CD4-positive, alpha-beta T cell treated with Interferon alpha-2 for 1 hour (primary cell): ENCODE measurements at regions not wholly inside any gene's neighbourhood (a gene's known extent, or its start where the extent isn't known, plus 50 kb on each side); places are given as distances from the start of the nearest gene placed in this dataset.
"Not testable (repeated sequence)": the region's sequence is repeated elsewhere in the genome, so short reads cannot be mapped to it uniquely, and the experiment has no call there.

Experiments used
- DNase-seq, 2 donors: peaks; one replicate each; pipeline ENCODE4 v3.0.0-alpha.2; 2020 to 2022

DNA sequence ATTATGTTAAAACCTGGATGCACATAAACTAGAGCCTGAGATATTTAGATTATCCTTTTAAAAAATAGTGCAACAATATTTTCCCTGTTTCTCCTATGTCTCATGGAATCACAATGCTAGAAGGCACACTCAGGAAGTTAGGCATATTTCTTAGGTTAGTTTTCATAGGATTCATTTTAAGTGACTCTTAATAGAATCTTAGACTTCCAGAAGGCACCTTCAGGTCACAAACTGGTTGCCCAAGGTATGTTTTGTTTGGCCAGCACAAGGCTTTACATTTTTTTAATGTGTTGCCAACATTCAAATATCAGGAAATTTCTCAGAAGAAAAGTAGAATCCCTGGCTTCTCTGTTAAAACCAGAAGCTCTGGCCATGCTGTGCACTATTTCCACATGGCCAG, 129.3 kb downstream of the LNPK start:
- DNase-seq, result no peak

DNA sequence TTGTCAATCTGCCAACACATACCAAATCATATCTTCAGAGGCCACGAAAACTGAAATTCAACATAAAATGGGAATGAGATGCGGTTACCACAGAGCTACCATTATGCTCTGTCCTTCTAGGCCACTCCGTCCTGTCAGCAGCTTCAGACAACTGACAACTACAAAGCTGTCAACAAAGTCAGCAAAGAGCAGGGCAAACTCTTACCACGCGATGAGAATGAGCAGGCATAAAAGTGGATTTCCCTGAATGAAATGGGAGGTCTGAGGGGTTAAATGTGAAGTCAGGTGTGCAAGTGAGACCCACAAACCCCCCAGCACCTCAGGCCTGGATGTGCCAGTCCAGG, 130.1 kb downstream of the LNPK start:
- DNase-seq, result no peak

DNA sequence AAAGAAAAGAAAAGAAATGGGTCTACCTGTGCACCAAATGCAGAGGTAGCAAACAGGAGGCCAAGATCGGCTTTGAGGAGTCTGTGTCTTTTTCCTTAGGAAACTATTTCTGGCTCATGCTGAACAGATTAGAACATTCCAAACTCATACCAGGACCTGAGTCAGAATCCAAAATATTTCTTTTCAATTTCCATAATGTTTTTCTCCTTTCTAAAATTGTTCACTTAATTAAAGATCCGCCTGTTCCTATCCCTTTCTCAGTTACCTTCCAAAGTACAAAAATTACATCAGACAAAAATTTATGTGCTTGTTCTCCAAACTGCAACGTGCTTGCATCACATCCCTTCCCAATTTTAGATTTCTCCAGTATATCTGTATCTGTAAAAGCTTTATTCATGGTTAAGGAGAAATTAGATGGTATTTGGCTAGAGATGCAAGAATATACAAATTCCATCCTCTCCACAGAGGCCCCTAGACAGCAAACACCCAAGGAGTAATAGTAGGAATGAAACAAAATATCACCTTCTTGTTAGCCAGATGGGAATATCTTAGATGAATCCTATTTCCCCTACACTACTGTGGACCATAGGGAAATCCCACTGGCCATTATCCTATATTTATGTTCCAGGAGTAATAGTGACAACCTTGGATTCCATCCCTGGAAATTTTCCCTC, 130.6 kb downstream of the LNPK start:
- DNase-seq, result no peak

DNA sequence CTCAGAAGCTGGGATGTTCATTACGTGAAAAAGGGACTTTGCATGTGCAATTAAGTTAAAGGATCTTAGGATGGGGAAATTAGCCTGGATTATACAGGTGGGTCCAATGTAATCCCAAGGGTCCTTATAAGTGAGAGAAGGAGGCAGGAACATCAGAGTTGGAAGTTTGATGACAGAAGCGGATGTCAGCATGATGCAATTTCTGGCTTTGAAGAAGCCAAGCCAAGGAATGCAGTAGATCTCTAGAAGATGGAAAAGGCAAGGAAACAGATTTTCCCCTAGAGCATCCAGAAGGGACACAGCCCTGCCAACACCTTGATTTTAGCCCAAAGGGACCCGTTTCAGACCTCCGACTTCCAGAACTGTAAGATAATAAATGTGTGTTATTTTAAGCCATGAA, 136.4 kb downstream of the LNPK start:
- DNase-seq, result no peak

DNA sequence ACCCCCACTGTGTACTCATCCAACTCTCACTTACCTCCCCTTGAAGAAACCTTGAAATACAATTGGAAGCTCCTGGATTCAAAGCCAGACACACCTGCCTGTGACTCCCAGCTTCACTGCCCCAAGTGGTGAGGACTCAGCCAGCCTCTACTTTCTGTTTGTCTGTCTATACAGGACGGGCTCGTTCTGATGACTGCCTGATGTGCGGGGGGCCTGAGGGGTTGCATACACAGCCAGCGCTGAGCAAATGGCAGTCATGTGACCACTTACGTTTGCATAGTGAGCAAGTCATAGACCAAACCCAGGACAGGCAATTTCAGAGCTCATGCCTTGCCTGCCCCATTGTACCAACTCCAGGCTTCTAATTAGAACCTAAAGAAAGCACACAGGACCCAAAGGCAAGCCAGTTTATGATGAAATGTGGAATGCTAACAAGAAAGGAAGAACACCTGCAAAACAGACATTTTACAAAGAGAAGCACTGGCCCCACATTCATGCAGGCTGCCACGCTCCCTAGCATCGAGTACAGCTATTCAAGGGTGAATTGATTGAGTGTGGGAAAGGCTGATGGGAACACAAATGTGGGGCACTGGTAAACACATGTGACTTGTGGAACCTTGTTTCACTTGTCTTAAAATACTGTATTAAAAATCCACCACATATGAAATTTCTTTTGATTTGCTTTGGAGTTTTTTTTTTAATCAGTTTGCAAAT, 137.8 kb downstream of the LNPK start:
- no peak for DNase-seq

DNA sequence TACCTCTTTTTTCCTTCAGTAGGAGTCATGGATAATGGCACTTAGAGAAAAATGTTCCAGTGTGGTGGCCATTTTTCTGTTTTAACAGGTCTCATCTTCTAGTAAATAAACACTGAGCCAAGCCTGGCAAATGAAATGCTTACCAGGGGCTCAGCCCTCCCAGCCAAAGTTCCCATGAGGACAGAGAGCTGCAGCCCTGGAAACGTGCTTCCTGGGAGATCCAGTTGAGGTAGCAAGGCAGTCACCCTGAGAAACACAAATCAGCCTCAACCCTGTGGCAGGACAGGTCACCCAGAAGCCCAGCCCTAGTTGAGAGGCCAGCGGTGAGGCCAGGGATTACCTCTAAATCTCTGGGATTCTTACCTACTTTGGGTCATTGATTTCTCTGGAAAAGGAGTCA, 140.1 kb downstream of the LNPK start:
- DNase-seq, result no peak

DNA sequence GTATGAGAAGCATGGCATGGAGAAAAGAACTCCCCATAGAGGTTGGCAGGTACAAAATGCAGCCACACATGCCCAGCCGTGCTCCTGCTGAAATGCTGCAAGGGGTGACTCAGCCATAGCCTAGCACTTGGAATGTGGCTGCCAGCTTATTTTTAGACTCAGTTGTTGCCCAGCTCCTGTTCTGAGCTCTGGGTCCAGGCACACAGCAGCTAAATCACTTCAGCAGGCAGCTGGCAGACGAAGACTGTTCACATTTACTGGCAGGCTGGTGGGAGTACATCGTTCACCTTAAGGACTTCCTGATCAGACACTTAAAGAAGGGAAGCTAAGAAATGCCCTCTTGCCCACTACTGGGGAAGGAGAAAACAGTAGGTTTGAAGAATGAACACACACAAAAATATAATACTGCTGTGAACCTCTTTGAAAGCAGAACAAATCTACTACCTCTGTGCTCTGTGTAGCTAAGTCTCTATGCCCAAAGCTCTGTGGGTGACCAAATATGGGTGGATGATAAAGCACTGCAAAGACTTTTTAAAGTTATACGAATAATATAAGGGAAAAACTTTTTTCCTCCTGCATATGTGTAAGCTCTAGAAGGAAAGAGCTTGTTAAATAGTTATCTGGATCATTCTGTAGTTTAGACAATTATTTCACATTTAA, 146.1 kb downstream of the LNPK start:
- no peak for DNase-seq

DNA sequence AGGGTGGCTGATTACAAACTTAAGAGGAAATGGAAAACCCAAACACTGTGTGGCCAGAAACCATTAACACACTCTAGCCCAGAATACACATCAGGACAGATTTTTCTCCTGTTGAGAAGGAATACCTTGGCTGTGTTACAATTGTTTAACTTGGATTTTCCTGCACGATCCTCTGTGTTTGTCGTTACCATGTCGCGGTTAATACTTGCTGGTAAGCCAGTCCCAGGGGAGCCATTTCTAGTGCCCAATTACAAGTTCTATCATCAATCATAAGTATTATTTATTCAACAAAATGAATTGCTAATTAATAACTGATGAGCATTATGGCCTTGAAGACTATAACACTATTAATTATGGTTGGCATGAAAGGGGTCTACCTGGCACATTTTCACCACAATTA, 146.8 kb downstream of the LNPK start:
- DNase-seq, result no peak

DNA sequence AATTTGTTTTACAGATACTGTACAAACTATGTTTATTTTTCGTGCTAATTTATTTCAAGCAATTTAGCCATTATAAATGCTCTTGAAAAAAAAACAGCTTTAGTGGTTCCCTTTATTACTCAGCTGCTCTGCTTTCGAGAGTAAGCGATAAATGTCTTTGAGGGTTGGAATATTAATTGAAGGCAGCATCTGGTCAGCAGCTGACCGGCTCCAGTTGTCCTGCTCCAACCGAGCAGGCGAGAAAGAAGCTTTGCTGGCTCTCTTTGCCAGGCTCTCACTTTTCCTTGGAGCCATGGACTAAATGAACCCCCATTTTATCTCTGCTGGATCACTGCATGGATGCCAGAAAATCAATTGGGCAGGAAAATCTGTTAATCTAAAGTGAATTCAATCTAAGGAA, 147.4 kb downstream of the LNPK start:
- DNase-seq, result no peak

DNA sequence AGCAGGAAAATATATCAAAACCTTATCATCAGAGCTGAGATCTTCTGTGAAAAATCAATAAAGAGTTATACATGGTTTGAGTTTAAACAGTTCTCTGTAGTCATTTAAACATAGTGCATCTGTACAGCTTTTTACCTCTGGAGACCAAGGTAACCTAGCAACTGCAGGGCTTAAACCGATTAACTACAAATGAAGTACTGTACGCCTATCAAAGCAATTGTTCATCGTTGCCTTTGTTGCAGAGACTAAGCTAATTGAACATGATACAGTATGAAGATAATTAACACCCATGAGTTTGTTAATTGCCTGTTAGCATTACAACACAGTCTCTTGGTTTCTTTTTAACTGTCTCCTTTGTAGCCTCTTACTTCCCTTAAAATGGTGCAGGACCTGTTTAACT, 147.9 kb downstream of the LNPK start:
- DNase-seq, result no peak

DNA sequence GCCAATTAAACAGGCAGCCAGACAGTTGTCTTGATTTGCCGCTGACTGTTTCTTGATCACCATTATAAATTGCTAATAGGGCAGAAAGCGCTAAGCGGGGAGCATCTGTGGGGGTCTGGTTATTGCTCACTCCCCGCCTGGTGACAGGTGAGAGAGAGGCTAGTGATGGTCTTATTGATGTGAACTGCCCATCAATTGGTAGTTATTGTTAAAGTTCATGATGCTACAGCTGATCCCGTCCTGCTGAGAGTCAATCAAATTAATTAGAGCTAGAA, 148.5 kb downstream of the LNPK start:
- no peak for DNase-seq

DNA sequence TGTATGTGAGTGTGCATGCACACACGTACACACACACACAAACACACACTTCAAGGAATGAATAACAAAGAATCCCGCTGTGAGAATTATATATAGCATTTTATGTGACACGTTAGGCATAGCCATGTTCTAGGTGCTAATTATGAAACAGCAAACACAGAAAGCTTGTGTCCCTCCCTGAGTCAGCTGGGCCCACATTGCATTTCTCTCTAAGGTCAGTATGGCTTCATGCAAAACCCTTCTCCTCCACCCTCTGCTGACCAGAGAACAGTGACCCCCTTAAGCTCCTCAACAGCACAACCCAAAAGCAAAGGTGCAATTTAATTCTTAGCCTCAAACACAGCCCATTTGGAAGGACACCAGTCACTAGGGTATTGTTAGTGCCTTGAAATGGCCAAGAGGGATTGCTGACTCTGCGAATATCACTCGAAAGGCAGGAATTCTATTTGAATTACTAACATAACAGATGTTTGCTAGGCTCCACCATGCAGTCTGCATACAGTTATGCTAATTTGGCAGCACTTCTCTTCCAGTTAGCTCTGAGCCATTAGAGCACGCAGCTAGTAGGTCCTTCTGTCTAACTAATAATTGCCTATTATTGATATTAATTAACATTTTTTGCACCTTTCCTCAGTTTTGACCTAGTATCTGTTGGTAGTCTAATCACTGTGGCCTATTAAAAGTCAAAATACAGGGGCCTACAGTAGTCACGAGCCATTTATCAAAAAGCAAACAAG, 149.0 kb downstream of the LNPK start:
- DNase-seq, result no peak

DNA sequence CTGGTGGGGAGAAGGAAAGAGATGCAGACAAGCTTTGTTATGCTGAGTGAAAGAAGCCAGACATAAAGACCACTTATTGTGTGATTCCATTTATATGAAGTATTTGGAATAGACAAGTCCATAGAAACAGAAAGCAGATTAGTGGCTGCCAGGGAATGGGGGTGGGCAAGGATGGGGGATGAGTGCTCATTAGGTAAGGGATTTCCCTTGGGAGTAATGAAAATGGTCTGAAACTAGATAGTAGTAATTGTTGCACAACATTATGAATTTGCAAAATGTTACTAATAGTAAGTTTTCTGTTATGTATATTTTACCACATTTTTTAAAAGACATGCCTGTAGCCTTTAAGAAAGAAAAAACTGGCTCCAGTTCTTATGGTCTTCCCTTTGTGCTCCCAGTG, 154.9 kb downstream of the LNPK start:
- DNase-seq, result no peak

DNA sequence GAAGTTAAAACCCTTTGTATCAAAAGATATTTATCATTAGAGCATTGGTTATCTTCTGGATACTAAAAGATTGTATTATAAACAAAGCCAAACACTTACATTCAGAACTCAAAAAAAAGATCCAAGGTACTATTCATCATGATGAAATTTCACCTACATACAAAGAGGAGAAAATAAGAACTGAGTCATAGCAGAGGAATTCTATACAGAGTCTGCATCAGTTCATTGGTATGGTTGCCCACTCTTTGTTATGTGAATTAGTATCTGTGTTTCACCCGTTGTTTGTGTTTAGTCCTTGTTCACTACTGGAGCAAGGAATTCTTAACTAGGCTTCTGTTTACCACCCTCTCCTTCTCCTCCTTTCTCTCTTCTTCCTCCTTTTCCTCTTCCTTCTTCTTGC, 157.9 kb downstream of the LNPK start:
- no peak for DNase-seq

DNA sequence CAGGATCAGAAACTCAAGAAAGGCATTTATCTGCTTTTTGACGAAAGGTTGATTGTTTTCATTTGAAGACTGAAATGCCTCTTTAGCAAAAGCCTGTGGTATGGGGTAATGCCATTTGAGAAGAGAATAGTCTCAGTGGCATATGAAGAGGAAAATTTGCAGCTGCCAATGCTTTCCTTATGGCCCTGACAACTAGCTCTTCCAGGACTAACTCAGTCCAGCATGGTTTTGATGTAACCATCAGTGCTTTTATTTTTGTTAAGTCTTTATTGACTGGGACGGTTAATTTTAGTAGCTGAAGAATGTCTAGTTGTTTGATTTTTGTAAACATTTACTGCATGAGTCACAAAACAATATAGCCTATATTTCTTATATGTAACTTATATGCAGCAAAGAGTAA, 158.4 kb downstream of the LNPK start:
- DNase-seq, result no peak

DNA sequence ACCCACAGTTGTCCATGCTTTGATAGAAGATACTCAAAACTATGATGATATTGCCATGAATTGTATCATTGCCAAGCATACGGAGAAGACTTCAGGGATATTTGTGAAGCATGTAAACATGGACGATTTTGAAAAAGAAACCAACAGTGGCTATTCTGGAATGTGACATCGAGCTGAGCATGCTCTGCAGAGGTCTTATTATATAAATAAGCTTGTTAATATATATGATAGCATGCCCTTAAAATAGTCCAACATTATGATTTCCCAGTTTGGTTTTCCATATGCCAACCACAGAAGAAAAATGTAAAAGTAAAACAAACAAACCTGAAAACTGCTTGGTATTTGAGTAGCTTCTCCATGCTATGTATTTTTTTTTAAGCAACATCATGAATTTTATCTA, 159.1 kb downstream of the LNPK start:
- no peak for DNase-seq

DNA sequence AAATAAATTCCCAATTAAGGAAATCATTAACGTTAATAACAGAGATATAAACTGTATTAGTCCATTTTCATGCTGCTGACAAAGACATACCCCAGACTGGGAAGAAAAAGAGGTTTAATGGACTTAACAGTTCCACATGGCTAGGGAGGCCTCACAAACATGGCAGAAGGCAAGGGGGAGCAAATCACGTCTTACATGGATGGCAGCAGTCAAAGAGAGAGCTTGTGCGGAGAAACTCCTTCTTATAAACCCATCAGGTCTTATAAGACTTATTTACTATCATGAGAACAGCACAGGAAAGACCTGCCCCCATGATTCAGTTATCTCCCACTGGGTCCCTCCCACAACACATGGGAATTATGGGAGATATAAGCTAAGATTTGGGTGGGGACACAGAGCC, 161.3 kb downstream of the LNPK start:
- not testable (repeated sequence) for DNase-seq

DNA sequence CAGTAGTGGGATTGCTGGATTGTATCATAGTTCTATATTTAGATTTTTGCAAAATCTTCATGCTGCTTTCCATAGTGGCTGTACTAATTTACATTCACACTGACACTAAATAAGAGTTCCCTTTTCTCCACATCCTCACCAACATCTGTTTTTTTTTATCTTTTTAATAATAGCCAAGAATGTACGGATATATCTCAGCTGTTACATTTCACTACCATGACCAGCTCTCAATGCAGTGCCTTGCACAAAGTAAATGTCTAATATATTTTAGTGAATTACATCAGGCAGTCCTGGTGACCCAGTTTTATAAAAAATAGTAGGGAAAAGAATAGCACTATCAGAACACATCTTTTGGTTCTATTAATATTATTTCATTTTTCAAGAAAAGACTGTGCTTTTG, 161.8 kb downstream of the LNPK start:
- no peak for DNase-seq

DNA sequence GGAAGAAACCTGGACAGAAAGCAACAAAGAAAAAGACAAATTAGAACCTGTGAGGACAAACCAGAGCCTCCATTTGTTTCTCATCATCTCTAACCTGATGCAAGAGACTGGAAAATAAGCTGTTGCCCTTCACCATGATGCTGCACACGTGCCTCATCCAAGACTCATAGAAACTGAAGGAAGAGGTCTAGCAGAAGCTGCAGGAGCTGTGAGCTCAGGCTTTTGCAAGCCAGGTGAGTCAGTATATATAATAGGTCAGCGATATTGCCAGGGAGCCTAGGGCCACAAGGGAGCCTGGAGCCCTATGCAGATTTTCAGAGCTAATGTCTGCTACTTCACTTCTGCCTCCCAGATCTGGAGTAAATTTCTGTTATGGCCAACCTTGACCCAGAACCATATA, 163.1 kb downstream of the LNPK start:
- DNase-seq, result no peak

DNA sequence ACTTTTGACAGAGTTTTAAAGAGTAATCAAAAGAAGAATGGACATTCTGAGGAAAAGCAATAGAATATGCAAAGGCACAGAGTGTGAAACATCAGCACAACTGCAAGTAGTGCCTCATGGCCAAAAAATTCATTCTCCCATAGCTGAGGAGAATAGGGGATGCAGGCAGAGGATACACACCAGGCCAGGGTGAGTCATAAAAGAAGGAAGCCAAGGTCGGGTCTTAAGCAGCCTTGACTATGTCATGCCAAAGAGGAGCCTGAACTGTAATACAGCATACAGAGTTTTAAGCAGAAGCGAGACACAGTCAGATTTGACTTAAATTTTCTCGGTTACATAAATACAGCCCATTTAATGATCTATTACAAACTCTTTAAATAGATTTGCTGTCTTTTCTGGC, 165.0 kb downstream of the LNPK start:
- DNase-seq, result no peak

DNA sequence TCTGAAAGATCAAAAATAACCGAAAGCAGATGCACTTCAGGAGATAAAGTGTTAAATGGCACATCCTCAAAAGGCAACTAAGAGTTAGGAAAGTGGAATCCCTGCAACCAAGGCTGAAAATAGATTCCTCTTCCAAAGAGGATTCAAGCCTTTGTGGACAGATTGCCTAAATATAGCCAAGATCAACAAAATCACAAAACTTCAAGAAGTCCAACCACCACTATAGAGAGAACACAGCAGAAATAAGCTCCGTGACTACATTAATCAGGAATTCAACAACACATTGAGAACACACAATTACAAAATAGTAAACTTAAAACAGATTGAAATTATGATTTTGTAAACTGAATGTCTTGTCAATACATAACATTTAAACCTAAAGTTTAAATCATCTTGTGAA, 165.7 kb downstream of the LNPK start:
- DNase-seq, result no peak

DNA sequence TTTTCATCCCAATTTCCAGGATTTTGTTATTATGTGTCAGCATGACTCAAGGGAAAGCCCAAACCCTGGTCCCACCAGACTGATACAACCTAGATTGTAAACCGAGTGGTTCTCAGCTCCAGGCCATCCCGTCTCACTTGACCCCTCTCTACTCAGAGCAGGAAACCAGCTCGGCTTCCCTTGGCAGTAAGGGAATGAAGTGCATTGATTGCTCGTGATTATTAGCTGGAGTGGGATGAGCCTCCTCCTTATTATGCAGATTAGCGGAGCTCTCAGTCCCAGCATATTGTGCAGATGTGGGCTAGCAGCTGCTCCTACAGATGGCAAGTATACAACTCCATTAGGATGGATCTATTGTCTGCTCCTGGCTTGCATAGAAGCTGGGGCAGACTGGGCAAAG, 167.6 kb downstream of the LNPK start:
- no peak for DNase-seq

DNA sequence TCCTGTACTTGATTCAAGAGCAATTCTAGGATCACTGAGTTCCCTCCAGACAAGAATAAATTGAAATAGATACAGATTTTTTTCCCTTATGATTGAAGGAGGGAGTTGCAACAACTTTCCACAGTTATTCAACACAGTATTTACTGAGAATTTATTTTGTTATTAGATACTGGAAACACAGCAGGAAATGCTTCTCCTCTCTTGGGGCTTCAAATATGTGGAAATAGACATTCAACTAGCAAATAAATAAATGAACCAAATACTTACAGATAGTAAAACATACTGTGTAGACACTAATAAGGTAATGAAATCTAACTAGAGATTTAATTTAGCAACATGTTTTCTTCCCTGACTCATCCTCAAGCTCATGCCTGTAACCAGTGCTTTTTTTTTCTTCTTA, 169.2 kb downstream of the LNPK start:
- no peak for DNase-seq

DNA sequence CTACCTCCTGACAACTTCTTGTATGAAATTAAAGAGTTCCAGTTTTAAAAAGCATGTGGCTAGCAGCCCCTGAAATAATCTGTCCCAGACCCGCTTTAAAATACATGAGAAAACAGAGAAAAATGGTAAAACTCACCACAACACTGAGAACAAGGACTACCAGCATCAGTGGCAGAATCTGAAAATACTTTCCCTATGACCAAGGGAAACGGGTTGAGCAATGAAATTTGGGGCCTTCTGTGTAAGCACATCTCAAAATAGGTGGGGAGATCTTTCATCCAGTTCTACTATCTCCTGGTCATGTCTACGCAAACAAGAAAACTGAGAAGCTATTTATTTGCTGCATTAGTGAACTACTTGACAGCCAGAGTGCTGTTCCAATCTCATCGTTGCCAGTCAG, 172.3 kb downstream of the LNPK start:
- DNase-seq, result no peak
